ENCODE measurements at regions not wholly inside any gene's neighbourhood (a gene's known extent, or its start where the extent isn't known, plus 50 kb on each side); places are given as distances from the start of the nearest gene placed in this dataset.

DNA sequence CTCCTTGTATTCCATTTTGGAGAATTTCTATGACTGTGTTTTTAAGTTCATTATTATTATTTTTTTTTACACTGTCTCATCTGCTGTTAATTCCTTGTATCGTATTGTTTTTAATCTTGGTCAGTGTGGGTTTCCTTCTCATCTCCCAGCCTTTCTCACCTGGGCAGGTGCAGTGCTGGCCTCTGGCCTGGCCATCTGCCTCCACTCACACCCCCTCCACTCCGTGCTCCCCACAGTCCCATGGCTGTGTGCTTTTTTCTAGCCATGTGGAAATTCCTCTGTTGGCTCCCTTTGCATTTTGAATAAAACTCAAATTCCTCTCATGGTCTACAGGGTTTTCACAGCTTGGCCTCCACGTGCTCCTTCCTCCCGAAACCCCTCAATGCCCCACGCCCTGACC lies 50.3 kb upstream of the LINC01488 start:
- WGBS, 10 experiments = 27 to 100% (median 66%) methylated on average over 1 to 5 of the region's 5 CpGs; no CpG with 5 or more reads in 2 of the 10 experiments

More for the DNA sequence above, 50.3 kb upstream of the LINC01488 start:
- H3K4me3 ChIP-seq = no peak overlapping the region
- in situ Hi-C loops (cut with MboI; ENCODE audit: low pct_unique_long_range_greater_than_20kb in 2 of 9, low sequenced_read_pairs in 9 of 9, unreplicated experiment in 9 of 9) = loop anchor here in 2 of 9 experiments (25.0 kb wide), 1 partner anchor 319 kb away; no protein-coding TSS in a partner anchor
- peaks cover 0 to 5% of the 10 kb centered on the region in 2 donors for H3K4me1 ChIP-seq (replicated peaks in 1 of 2)
- ATAC-seq (replicated peaks in 6 of 8) = no peak
- no peak overlapping the region for H3K27ac ChIP-seq

Measured in motor neuron (in vitro differentiated cells).